ENCODE measurements at regions not wholly inside any gene's neighbourhood (a gene's known extent, or its start where the extent isn't known, plus 50 kb on each side); places are given as distances from the start of the nearest gene placed in this dataset.
A peak's percentile ranks its signal among the peaks of the same experiment; 100 is the strongest.

GRCh38 chr6:98634569-98634968 lies 199.8 kb upstream of the POU3F2 start:
- H3K4me3 ChIP-seq (ENCODE audit: insufficient read length, low read depth) = no peak overlapping the region
- no peaks in the 10 kb centered on the region for H3K27me3 ChIP-seq (ENCODE audit: insufficient read depth, insufficient read length)
- no peaks in the 10 kb centered on the region for H3K9me3 ChIP-seq (ENCODE audit: insufficient read depth, low read length)
- DNase-seq (ENCODE audit: low read depth, low spot score) = no peak
- H3K36me3 ChIP-seq (ENCODE audit: insufficient read depth, insufficient read length, low read length) = no peaks in the 10 kb centered on the region
- no peak for TF ChIP-seq SUZ12 (IDR thresholded peaks at IDR 0.05; ENCODE audit: extremely low read depth, insufficient read depth, insufficient read length)
- no peak for TF ChIP-seq ZNF274 (IDR thresholded peaks at IDR 0.05; ENCODE audit: low read depth, low read length)
- no peak for TF ChIP-seq YY1 (IDR thresholded peaks at IDR 0.05; ENCODE audit: insufficient read depth, insufficient read length)
- no peak overlapping the region for H3K9ac ChIP-seq (ENCODE audit: insufficient read length, low read depth)
- H3K4me1 ChIP-seq (ENCODE audit: insufficient read depth, insufficient read length) = no peaks in the 10 kb centered on the region

- Histone ChIP-seq H3K36me3 (ENCODE audit: insufficient read depth, insufficient read length, low read length) (no peaks in the 10 kb centered on the region), H3K27me3 (ENCODE audit: insufficient read depth, insufficient read length) (no peaks in the 10 kb centered on the region), H3K9ac (ENCODE audit: insufficient read length, low read depth) (no peak overlapping the region), H3K9me3 (ENCODE audit: insufficient read depth, low read length) (no peaks in the 10 kb centered on the region), H3K4me3 (ENCODE audit: insufficient read length, low read depth) (no peak overlapping the region), H3K4me1 (ENCODE audit: insufficient read depth, insufficient read length) (no peaks in the 10 kb centered on the region)
- TF ChIP-seq YY1 (IDR thresholded peaks at IDR 0.05; ENCODE audit: insufficient read depth, insufficient read length) (no peak), SUZ12 (IDR thresholded peaks at IDR 0.05; ENCODE audit: extremely low read depth, insufficient read depth, insufficient read length) (no peak), ZNF274 (IDR thresholded peaks at IDR 0.05; ENCODE audit: low read depth, low read length) (no peak)
- no peak for DNase-seq (ENCODE audit: low read depth, low spot score)
Measured at GRCh38 chr6:98635191-98635590, 199.2 kb upstream of the POU3F2 start.

- TF ChIP-seq YY1 (IDR thresholded peaks at IDR 0.05; ENCODE audit: insufficient read depth, insufficient read length) (no peak), ZNF274 (IDR thresholded peaks at IDR 0.05; ENCODE audit: low read depth, low read length) (no peak), SUZ12 (IDR thresholded peaks at IDR 0.05; ENCODE audit: extremely low read depth, insufficient read depth, insufficient read length) (no peak)
- H3K4me1 ChIP-seq (ENCODE audit: insufficient read depth, insufficient read length) = no peaks in the 10 kb centered on the region
- DNase-seq (ENCODE audit: low read depth, low spot score) = peak; percentile 36
- no peaks in the 10 kb centered on the region for H3K27me3 ChIP-seq (ENCODE audit: insufficient read depth, insufficient read length)
- H3K9ac ChIP-seq (ENCODE audit: insufficient read length, low read depth) = no peak overlapping the region
- no peaks in the 10 kb centered on the region for H3K9me3 ChIP-seq (ENCODE audit: insufficient read depth, low read length)
- no peaks in the 10 kb centered on the region for H3K36me3 ChIP-seq (ENCODE audit: insufficient read depth, insufficient read length, low read length)
- no peak overlapping the region for H3K4me3 ChIP-seq (ENCODE audit: insufficient read length, low read depth)
Measured at GRCh38 chr6:98636941-98637340, 197.4 kb upstream of the POU3F2 start.

GRCh38 chr6:98639089-98639635 lies 195.2 kb upstream of the POU3F2 start:
- no peak for TF ChIP-seq SUZ12 (IDR thresholded peaks at IDR 0.05; ENCODE audit: extremely low read depth, insufficient read depth, insufficient read length)
- TF ChIP-seq ZNF274 (IDR thresholded peaks at IDR 0.05; ENCODE audit: low read depth, low read length) = no peak
- TF ChIP-seq YY1 (IDR thresholded peaks at IDR 0.05; ENCODE audit: insufficient read depth, insufficient read length) = no peak
- DNase-seq (ENCODE audit: low read depth, low spot score) = no peak

GRCh38 chr6:98640366-98640765 lies 194.0 kb upstream of the POU3F2 start:
- H3K9me3 ChIP-seq (ENCODE audit: insufficient read depth, low read length) = no peaks in the 10 kb centered on the region
- no peak overlapping the region for H3K9ac ChIP-seq (ENCODE audit: insufficient read length, low read depth)
- TF ChIP-seq ZNF274 (IDR thresholded peaks at IDR 0.05; ENCODE audit: low read depth, low read length) = no peak
- TF ChIP-seq SUZ12 (IDR thresholded peaks at IDR 0.05; ENCODE audit: extremely low read depth, insufficient read depth, insufficient read length) = no peak
- no peak for TF ChIP-seq YY1 (IDR thresholded peaks at IDR 0.05; ENCODE audit: insufficient read depth, insufficient read length)
- H3K27me3 ChIP-seq (ENCODE audit: insufficient read depth, insufficient read length) = no peaks in the 10 kb centered on the region
- no peaks in the 10 kb centered on the region for H3K36me3 ChIP-seq (ENCODE audit: insufficient read depth, insufficient read length, low read length)
- H3K4me3 ChIP-seq (ENCODE audit: insufficient read length, low read depth) = no peak overlapping the region
- H3K4me1 ChIP-seq (ENCODE audit: insufficient read depth, insufficient read length) = no peaks in the 10 kb centered on the region
- DNase-seq (ENCODE audit: low read depth, low spot score) = no peak

More at GRCh38 chr6:98639089-98639635, 195.2 kb upstream of the POU3F2 start:
- Histone ChIP-seq H3K4me3 (ENCODE audit: insufficient read length, low read depth) (no peak overlapping the region), H3K36me3 (ENCODE audit: insufficient read depth, insufficient read length, low read length) (no peaks in the 10 kb centered on the region), H3K9me3 (ENCODE audit: insufficient read depth, low read length) (no peaks in the 10 kb centered on the region), H3K4me1 (ENCODE audit: insufficient read depth, insufficient read length) (no peaks in the 10 kb centered on the region), H3K9ac (ENCODE audit: insufficient read length, low read depth) (no peak overlapping the region), H3K27me3 (ENCODE audit: insufficient read depth, insufficient read length) (no peaks in the 10 kb centered on the region)

- no peak for DNase-seq (ENCODE audit: low read depth, low spot score)
- Histone ChIP-seq H3K4me1 (ENCODE audit: insufficient read depth, insufficient read length) (no peaks in the 10 kb centered on the region), H3K9ac (ENCODE audit: insufficient read length, low read depth) (no peak overlapping the region), H3K27me3 (ENCODE audit: insufficient read depth, insufficient read length) (no peaks in the 10 kb centered on the region), H3K4me3 (ENCODE audit: insufficient read length, low read depth) (no peak overlapping the region), H3K36me3 (ENCODE audit: insufficient read depth, insufficient read length, low read length) (no peaks in the 10 kb centered on the region), H3K9me3 (ENCODE audit: insufficient read depth, low read length) (no peaks in the 10 kb centered on the region)
- no peak for TF ChIP-seq ZNF274 (IDR thresholded peaks at IDR 0.05; ENCODE audit: low read depth, low read length)
- no peak for TF ChIP-seq YY1 (IDR thresholded peaks at IDR 0.05; ENCODE audit: insufficient read depth, insufficient read length)
Measured at GRCh38 chr6:98641949-98642719, 192.2 kb upstream of the POU3F2 start.

GRCh38 chr6:98644063-98644462 lies 190.3 kb upstream of the POU3F2 start:
- H3K27me3 ChIP-seq (ENCODE audit: insufficient read depth, insufficient read length) = no peaks in the 10 kb centered on the region
- no peaks in the 10 kb centered on the region for H3K4me1 ChIP-seq (ENCODE audit: insufficient read depth, insufficient read length)
- no peak overlapping the region for H3K9ac ChIP-seq (ENCODE audit: insufficient read length, low read depth)
- TF ChIP-seq YY1 (IDR thresholded peaks at IDR 0.05; ENCODE audit: insufficient read depth, insufficient read length) (no peak), ZNF274 (IDR thresholded peaks at IDR 0.05; ENCODE audit: low read depth, low read length) (no peak), SUZ12 (IDR thresholded peaks at IDR 0.05; ENCODE audit: extremely low read depth, insufficient read depth, insufficient read length) (no peak)
- DNase-seq (ENCODE audit: low read depth, low spot score) = no peak
- H3K9me3 ChIP-seq (ENCODE audit: insufficient read depth, low read length) = no peaks in the 10 kb centered on the region
- no peaks in the 10 kb centered on the region for H3K36me3 ChIP-seq (ENCODE audit: insufficient read depth, insufficient read length, low read length)
- H3K4me3 ChIP-seq (ENCODE audit: insufficient read length, low read depth) = no peak overlapping the region
